ENCODE measurements at regions not wholly inside any gene's neighbourhood (a gene's known extent, or its start where the extent isn't known, plus 50 kb on each side); places are given as distances from the start of the nearest gene placed in this dataset.

DNA sequence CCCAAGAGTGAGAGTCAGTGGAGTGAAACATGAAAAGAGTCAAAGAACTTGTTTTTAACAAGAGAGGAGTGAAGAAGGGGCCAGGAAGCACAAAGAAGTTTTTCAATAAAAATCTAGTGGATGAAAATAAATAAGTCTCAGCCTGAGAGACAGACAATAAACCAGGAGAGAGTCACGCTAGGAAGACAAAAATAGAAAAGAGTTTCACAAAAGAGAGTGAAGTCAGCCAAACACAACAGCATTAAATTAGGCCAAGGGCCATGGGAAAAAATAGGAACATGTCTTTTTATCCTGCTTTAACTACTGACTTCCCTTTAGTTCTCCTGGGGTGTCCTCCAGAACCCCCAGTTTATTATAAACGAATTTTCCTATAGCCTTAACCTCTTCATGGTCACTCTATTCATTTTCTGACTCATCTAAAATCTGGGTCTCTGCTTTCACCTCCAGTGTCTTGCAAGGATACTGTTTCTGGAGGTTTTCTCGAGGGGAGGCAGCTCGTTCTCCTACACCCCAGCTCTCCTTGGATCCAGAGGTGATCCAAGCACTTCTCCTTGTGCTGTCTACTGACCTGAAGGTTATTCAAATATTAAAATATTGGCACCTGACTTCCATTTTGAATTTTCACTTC lies 571.5 kb upstream of the PPP2R3A start:
- Histone ChIP-seq H3K27me3 (replicated peaks; ENCODE audit: control insufficient read depth, insufficient read depth, low read length) (no peaks in the 10 kb centered on the region), H3K9me3 (0 out of 2 replicates have a peak, but pooled peaks cover 3% of the 10 kb centered on the region), H3K4me3 (ENCODE audit: low read depth, low read length) (no peak overlapping the region), H3K36me3 (ENCODE audit: control insufficient read depth, insufficient read depth, low read length) (no peaks in the 10 kb centered on the region), H3K4me1 (no peaks in the 10 kb centered on the region)
- Mint-ChIP-seq H3K27ac (ENCODE audit: unreplicated experiment) (no peak overlapping the region), H3K4me1 (ENCODE audit: low read depth, unreplicated experiment) (no peaks in the 10 kb centered on the region), H3K36me3 (ENCODE audit: insufficient read depth, unreplicated experiment) (no peaks in the 10 kb centered on the region), H3K9me3 (ENCODE audit: unreplicated experiment) (peaks cover 21% of the 10 kb centered on the region), H3K27me3 (ENCODE audit: insufficient read depth, unreplicated experiment) (peaks cover 2% of the 10 kb centered on the region), H3K4me3 (ENCODE audit: unreplicated experiment) (no peak overlapping the region)
- TF ChIP-seq, protein P1, sequence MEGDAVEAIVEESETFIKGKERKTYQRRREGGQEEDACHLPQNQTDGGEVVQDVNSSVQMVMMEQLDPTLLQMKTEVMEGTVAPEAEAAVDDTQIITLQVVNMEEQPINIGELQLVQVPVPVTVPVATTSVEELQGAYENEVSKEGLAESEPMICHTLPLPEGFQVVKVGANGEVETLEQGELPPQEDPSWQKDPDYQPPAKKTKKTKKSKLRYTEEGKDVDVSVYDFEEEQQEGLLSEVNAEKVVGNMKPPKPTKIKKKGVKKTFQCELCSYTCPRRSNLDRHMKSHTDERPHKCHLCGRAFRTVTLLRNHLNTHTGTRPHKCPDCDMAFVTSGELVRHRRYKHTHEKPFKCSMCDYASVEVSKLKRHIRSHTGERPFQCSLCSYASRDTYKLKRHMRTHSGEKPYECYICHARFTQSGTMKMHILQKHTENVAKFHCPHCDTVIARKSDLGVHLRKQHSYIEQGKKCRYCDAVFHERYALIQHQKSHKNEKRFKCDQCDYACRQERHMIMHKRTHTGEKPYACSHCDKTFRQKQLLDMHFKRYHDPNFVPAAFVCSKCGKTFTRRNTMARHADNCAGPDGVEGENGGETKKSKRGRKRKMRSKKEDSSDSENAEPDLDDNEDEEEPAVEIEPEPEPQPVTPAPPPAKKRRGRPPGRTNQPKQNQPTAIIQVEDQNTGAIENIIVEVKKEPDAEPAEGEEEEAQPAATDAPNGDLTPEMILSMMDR (IDR thresholded peaks at IDR 0.05; ENCODE audit: insufficient read depth in 1 of 2, low read depth in 1 of 2, low read length in 1 of 2, severe bottlenecking in 1 of 2, unreplicated experiment in 1 of 2): no peak
- ChIA-PET CTCF (no interaction called here), POLR2A (no interaction called here)
- DNase-seq: no peak
- BruUV-seq (replicated peaks): no TSS peak
- intact Hi-C loops (cut with micrococcal nuclease; ENCODE audit: unreplicated experiment): no loop called here

DNA sequence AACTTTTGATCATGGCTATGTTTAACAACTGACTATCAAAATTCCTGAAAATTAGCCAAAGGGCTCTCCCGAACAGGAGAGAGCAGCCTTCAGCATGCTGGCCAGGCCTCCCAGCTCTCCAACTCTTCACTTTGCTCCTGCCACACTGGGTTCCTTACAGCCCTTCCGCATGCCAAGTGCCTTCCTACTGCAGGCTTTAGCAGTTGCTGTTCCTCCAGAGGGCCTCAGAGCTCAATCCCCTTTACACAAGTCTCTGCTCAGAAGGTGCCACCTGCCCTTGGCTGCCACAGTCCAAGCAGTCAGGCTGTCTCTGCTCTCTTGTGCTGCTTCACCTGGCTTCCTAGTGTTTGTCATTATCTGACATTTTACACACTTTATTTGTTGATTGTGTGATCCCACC lies 553.1 kb upstream of the PPP2R3A start:
- Mint-ChIP-seq H3K27me3 (ENCODE audit: insufficient read depth, unreplicated experiment) (peaks cover 9% of the 10 kb centered on the region), H3K4me3 (ENCODE audit: unreplicated experiment) (no peak overlapping the region), H3K36me3 (ENCODE audit: insufficient read depth, unreplicated experiment) (no peaks in the 10 kb centered on the region), H3K4me1 (ENCODE audit: low read depth, unreplicated experiment) (no peaks in the 10 kb centered on the region), H3K27ac (ENCODE audit: unreplicated experiment) (no peak overlapping the region), H3K9me3 (ENCODE audit: unreplicated experiment) (no peaks in the 10 kb centered on the region)
- intact Hi-C loops (cut with micrococcal nuclease; ENCODE audit: unreplicated experiment): no loop called here
- H3K36me3 ChIP-seq (ENCODE audit: control insufficient read depth, insufficient read depth, low read length): no peaks in the 10 kb centered on the region
- DNase-seq: no peak
- H3K4me3 ChIP-seq (ENCODE audit: low read depth, low read length): no peak overlapping the region
- H3K27me3 ChIP-seq (replicated peaks; ENCODE audit: control insufficient read depth, insufficient read depth, low read length): no peaks in the 10 kb centered on the region
- ChIA-PET POLR2A (no interaction called here), CTCF (no interaction called here)
- TF ChIP-seq, protein P1 (IDR thresholded peaks at IDR 0.05; ENCODE audit: insufficient read depth in 1 of 2, low read depth in 1 of 2, low read length in 1 of 2, severe bottlenecking in 1 of 2, unreplicated experiment in 1 of 2): no peak
- no TSS peak for BruUV-seq (replicated peaks)
- H3K4me1 ChIP-seq: no peaks in the 10 kb centered on the region
- H3K9me3 ChIP-seq: no peaks in the 10 kb centered on the region

GRCh38 chr3:135416182-135416581 lies 549.3 kb upstream of the PPP2R3A start:
- peaks cover 12% of the 10 kb centered on the region for H3K27me3 Mint-ChIP-seq (ENCODE audit: insufficient read depth, unreplicated experiment)
- Histone ChIP-seq H3K9me3 (no peaks in the 10 kb centered on the region), H3K36me3 (ENCODE audit: control insufficient read depth, insufficient read depth, low read length) (no peaks in the 10 kb centered on the region), H3K27me3 (replicated peaks; ENCODE audit: control insufficient read depth, insufficient read depth, low read length) (no peaks in the 10 kb centered on the region), H3K4me3 (ENCODE audit: low read depth, low read length) (no peak overlapping the region), H3K4me1 (no peaks in the 10 kb centered on the region)
- H3K4me1 Mint-ChIP-seq (ENCODE audit: low read depth, unreplicated experiment): no peaks in the 10 kb centered on the region
- intact Hi-C loops (cut with micrococcal nuclease; ENCODE audit: unreplicated experiment): no loop called here
- ChIA-PET CTCF (no interaction called here), POLR2A (no interaction called here)
- no peak for DNase-seq
- H3K9me3 Mint-ChIP-seq (ENCODE audit: unreplicated experiment): no peaks in the 10 kb centered on the region
- no peak overlapping the region for H3K4me3 Mint-ChIP-seq (ENCODE audit: unreplicated experiment)
- H3K27ac Mint-ChIP-seq (ENCODE audit: unreplicated experiment): no peak overlapping the region
- TF ChIP-seq, protein P1 (IDR thresholded peaks at IDR 0.05; ENCODE audit: insufficient read depth in 1 of 2, low read depth in 1 of 2, low read length in 1 of 2, severe bottlenecking in 1 of 2, unreplicated experiment in 1 of 2): no peak
- no peaks in the 10 kb centered on the region for H3K36me3 Mint-ChIP-seq (ENCODE audit: insufficient read depth, unreplicated experiment)
- no TSS peak for BruUV-seq (replicated peaks)

All from Caco-2 (cell line).